ENCODE measurements at regions not wholly inside any gene's neighbourhood (a gene's known extent, or its start where the extent isn't known, plus 50 kb on each side); places are given as distances from the start of the nearest gene placed in this dataset.

DNA sequence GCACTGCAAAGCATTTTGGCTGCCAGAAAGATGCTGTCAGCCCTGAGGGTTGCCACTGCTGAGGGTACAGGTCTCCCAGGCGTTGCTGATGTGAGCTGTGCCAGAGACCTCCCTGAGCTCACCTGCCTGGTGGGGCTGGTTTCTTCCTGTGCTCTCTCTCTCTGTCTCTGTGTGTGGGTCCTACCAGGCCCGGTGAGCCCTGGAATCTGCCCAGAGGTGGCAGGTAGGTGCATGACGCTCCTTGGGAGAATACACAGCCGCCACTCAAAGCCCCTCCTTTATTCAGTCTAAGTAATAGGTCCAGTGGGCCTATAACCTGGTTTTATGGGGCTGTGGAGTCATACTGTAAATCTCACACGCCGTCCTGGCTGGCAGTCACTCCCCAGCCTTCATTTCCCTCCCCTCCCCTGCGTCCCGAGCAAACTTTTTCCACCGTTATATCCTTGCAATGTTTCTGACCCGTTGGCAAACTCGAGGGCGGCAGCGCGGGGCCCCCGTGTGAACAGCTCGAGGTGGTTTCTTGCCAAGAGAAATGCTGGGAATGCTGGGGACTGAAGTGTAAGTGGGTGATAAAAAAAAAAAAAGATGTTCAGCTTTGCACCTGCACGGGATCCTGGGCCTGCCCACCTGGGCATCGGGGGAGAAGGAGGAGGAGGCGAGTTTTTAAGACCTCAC, 245.9 kb downstream of the CRLF2 start:
- TF ChIP-seq, protein P1, sequence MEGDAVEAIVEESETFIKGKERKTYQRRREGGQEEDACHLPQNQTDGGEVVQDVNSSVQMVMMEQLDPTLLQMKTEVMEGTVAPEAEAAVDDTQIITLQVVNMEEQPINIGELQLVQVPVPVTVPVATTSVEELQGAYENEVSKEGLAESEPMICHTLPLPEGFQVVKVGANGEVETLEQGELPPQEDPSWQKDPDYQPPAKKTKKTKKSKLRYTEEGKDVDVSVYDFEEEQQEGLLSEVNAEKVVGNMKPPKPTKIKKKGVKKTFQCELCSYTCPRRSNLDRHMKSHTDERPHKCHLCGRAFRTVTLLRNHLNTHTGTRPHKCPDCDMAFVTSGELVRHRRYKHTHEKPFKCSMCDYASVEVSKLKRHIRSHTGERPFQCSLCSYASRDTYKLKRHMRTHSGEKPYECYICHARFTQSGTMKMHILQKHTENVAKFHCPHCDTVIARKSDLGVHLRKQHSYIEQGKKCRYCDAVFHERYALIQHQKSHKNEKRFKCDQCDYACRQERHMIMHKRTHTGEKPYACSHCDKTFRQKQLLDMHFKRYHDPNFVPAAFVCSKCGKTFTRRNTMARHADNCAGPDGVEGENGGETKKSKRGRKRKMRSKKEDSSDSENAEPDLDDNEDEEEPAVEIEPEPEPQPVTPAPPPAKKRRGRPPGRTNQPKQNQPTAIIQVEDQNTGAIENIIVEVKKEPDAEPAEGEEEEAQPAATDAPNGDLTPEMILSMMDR (IDR thresholded peaks at IDR 0.05) = no peak
- TF ChIP-seq POLR2A (IDR thresholded peaks at IDR 0.05; ENCODE audit: low read depth) = no peak

Measured in esophagus muscularis mucosa (tissue), 3 donors.